Panc1 (cell line): ENCODE measurements at regions not wholly inside any gene's neighbourhood (a gene's known extent, or its start where the extent isn't known, plus 50 kb on each side); places are given as distances from the start of the nearest gene placed in this dataset.

Experiments used
- ATAC-seq: fragments of 200-7000 bp; cut with Tn5 transposase; 2 replicates; pipeline ENCODE4 v1.9.1; 2020; ENCODE audit warnings: mild to moderate bottlenecking, moderate library complexity
- BruUV-seq: library from RNA; stranded (reverse); fragments of 400-500 nt; replicated peaks from 2 replicates; lab custom pipeline; 2021; lab: Mats Ljungman, UMichigan
- CTCF ChIA-PET: fragments of 300-600 bp; sonication (Branson Sonifier 250); formaldehyde crosslinking; loops from one replicate; lab custom pipeline; 2022; ENCODE audit warnings: antibody characterized with exemption; lab: Charles Lee
- POLR2A ChIA-PET: fragments of 300-600 bp; sonication (Branson Sonifier 250); formaldehyde crosslinking; loops from one replicate; lab custom pipeline; 2022; ENCODE audit warnings: antibody characterized with exemption; lab: Charles Lee
- DNase-seq: peaks from one replicate; pipeline ENCODE4 v3.0.0-alpha.2; 2010; ENCODE audit warnings: low read depth, low spot score
- H3K27ac ChIP-seq: 2 replicates; pipeline ENCODE4 v1.5.1; 2011; ENCODE audit warnings: mild to moderate bottlenecking, low read length, inconsistent platforms
- H3K27me3 ChIP-seq: fragments of 200-500 bp; sonication (Bioruptor generic); 2 replicates; pipeline ENCODE4 v1.6.0; 2014; ENCODE audit warnings: low read length, inconsistent platforms; ENCODE audit not compliant: control insufficient read depth, insufficient read depth
- H3K36me3 ChIP-seq: fragments of 200-500 bp; sonication (Bioruptor generic); 2 replicates; pipeline ENCODE4 v1.5.1; 2014; ENCODE audit warnings: inconsistent platforms, mild to moderate bottlenecking, low read length, moderate library complexity; ENCODE audit not compliant: control insufficient read depth, insufficient read depth
- H3K4me1 ChIP-seq: 2 replicates; pipeline ENCODE4 v1.5.1; 2011; ENCODE audit warnings: inconsistent platforms, mild to moderate bottlenecking, low read length, moderate library complexity; ENCODE audit not compliant: control insufficient read depth, insufficient read depth
- H3K4me3 ChIP-seq, 2 experiments: 2 replicates each; pipeline ENCODE4 v1.5.1; 2011 to 2012; ENCODE audit warnings: low read depth in 2 of 2, low read length in 2 of 2, mild to moderate bottlenecking in 2 of 2, inconsistent platforms in 1 of 2, moderate library complexity in 1 of 2
- H3K9me3 ChIP-seq: fragments of 200-500 bp; sonication (Bioruptor generic); 2 replicates; pipeline ENCODE4 v1.5.1; 2014; ENCODE audit warnings: low read depth, mild to moderate bottlenecking, inconsistent platforms, low read length, moderate library complexity; ENCODE audit not compliant: control insufficient read depth, insufficient read depth
- CTCF ChIP-seq: fragments of 450-650 bp; IDR thresholded peaks from 2 replicates; pipeline ENCODE4 v1.5.1; 2017; ENCODE audit warnings: mild to moderate bottlenecking
- POLR2AphosphoS5 ChIP-seq: IDR thresholded peaks from 2 replicates; pipeline ENCODE4 v1.6.1; 2012; ENCODE audit warnings: mild to moderate bottlenecking, low read depth, low read length, moderate library complexity
- REST ChIP-seq, 2 experiments: IDR thresholded peaks; 2 replicates each; pipeline ENCODE4 v1.6.1; 2011 to 2012; ENCODE audit warnings: low read depth in 2 of 2, control low read depth in 1 of 2, low read length in 1 of 2, mild to moderate bottlenecking in 1 of 2, moderate library complexity in 1 of 2; ENCODE audit not compliant: insufficient read depth in 1 of 2
- SIN3A ChIP-seq: IDR thresholded peaks from 2 replicates; pipeline ENCODE4 v1.6.1; 2012; ENCODE audit warnings: low read depth, mild to moderate bottlenecking, low read length, moderate library complexity, borderline replicate concordance; ENCODE audit not compliant: insufficient read depth
- TCF7L2 ChIP-seq: IDR thresholded peaks from 2 replicates; pipeline ENCODE4 v1.6.1; 2011; ENCODE audit warnings: mild to moderate bottlenecking, low read depth, low read length, inconsistent platforms
- in situ Hi-C: cut with HindIII; loops from 2 replicates; pipeline ENCODE4 v1.10.0; 2016; ENCODE audit warnings: low sequenced_read_pairs, low pct_unique_long_range_greater_than_20kb
- intact Hi-C: fragments of 100-400 bp; cut with micrococcal nuclease; formaldehyde crosslinking; loops from one replicate; pipeline ENCODE4 v1.10.0; 2022; ENCODE audit not compliant: unreplicated experiment

- no peak overlapping the region for H3K4me3 ChIP-seq
- no peaks in the 10 kb centered on the region for H3K4me1 ChIP-seq
- no peak for DNase-seq
- no TSS peak for BruUV-seq
- ChIA-PET CTCF (no interaction called here), POLR2A (no interaction called here)
- no peaks in the 10 kb centered on the region for H3K9me3 ChIP-seq
- intact Hi-C loops: no loop called here
- no peak for ATAC-seq
- no peaks in the 10 kb centered on the region for H3K36me3 ChIP-seq
- TF ChIP-seq REST (IDR thresholded peaks at IDR 0.05; ENCODE audit: insufficient read depth in 1 of 2, low read depth in 2 of 2, low read length in 1 of 2): no peak
- TF ChIP-seq POLR2AphosphoS5: no peak
- no peak for TF ChIP-seq TCF7L2
- no peak for TF ChIP-seq CTCF
- TF ChIP-seq SIN3A: no peak
- in situ Hi-C loops: no loop called here
- no peaks in the 10 kb centered on the region for H3K27me3 ChIP-seq
- no peak overlapping the region for H3K27ac ChIP-seq
Measured at GRCh38 chr18:73626859-73627258, 520.8 kb downstream of the FBXO15 start.

GRCh38 chr18:73626221-73626620, 521.4 kb downstream of the FBXO15 start:
- Histone ChIP-seq H3K4me1 (no peaks in the 10 kb centered on the region), H3K27me3 (no peaks in the 10 kb centered on the region), H3K9me3 (no peaks in the 10 kb centered on the region), H3K36me3 (no peaks in the 10 kb centered on the region), H3K4me3 (no peak overlapping the region), H3K27ac (no peak overlapping the region)
- ATAC-seq: no peak
- no TSS peak for BruUV-seq
- no peak for DNase-seq
- POLR2A ChIA-PET: no interaction called here
- in situ Hi-C loops: no loop called here
- no peak for TF ChIP-seq TCF7L2
- no peak for TF ChIP-seq POLR2AphosphoS5
- no peak for TF ChIP-seq REST (IDR thresholded peaks at IDR 0.05; ENCODE audit: insufficient read depth in 1 of 2, low read depth in 2 of 2, low read length in 1 of 2)
- no peak for TF ChIP-seq SIN3A
- intact Hi-C loops: no loop called here
- CTCF ChIA-PET: no interaction called here
